Gastrocnemius medialis (tissue), 4 donors: ENCODE measurements at regions not wholly inside any gene's neighbourhood (a gene's known extent, or its start where the extent isn't known, plus 50 kb on each side); places are given as distances from the start of the nearest gene placed in this dataset.

Experiments used
- ATAC-seq, 2 donors: fragments of 150-250 bp; one replicate each; pipeline ENCODE4 v1.9.1; 2016
- DNase-seq, 2 donors: peaks; one replicate each; pipeline ENCODE4 v3.0.0-alpha.2; 2019
- H3K27ac ChIP-seq, 4 donors: fragments of 200-600 bp; sonication (generic); 1 replicate in 1 of 4; 2 replicates in 3 of 4; pipeline ENCODE4 v1.5.1; 2016 to 2018; ENCODE audit warnings: mild to moderate bottlenecking in 2 of 4, moderate library complexity in 1 of 4
- H3K27me3 ChIP-seq, 3 donors: fragments of 200-600 bp; sonication (generic) in 2 of 3; 1 replicate in 1 of 3; 2 replicates in 2 of 3; pipeline versions ENCODE4 v1.5.1 to v1.6.0; 2016 to 2019; ENCODE audit warnings: mild to moderate bottlenecking in 1 of 3, moderate library complexity in 1 of 3
- H3K36me3 ChIP-seq, 2 donors: fragments of 200-600 bp; sonication (generic) in 1 of 2; one replicate each; pipeline ENCODE4 v1.5.1; 2017 to 2018
- H3K4me1 ChIP-seq, 2 donors: fragments of 200-600 bp; sonication (generic) in 1 of 2; one replicate each; pipeline ENCODE4 v1.5.1; 2016 to 2017; ENCODE audit warnings: mild to moderate bottlenecking in 2 of 2
- H3K4me3 ChIP-seq, 4 donors: fragments of 200-600 bp; sonication (generic) in 3 of 4; 1 replicate in 1 of 4; 2 replicates in 3 of 4; pipeline ENCODE4 v1.5.1; 2016 to 2019; ENCODE audit warnings: mild to moderate bottlenecking in 2 of 4
- H3K9me3 ChIP-seq, 3 donors: fragments of 200-600 bp; sonication (generic) in 2 of 3; 1 replicate in 1 of 3; 2 replicates in 2 of 3; pipeline ENCODE4 v1.5.1; 2016 to 2019
- CTCF ChIP-seq, 5 experiments: fragments of 450-650 bp in 3 of 5; fragments of 200-600 bp in 2 of 5; sonication (generic) in 2 of 5; IDR thresholded peaks in 4 of 5; conservative IDR thresholded peaks in 1 of 5; 1 replicate in 4 of 5; 2 replicates in 1 of 5; pipeline ENCODE4 v1.5.1; 2016 to 2019; ENCODE audit warnings: antibody characterized with exemption in 5 of 5, mild to moderate bottlenecking in 3 of 5, moderate library complexity in 3 of 5
- POLR2A ChIP-seq, 2 donors: fragments of 450-650 bp; IDR thresholded peaks; one replicate each; pipeline ENCODE4 v1.6.1; 2017; ENCODE audit warnings: antibody characterized with exemption in 2 of 2, mild to moderate bottlenecking in 2 of 2, moderate library complexity in 2 of 2
- in situ Hi-C, 4 donors: fragments of 200-750 bp; cut with MboI; loops; one replicate each; pipeline versions ENCODE4 v1.15.0 to v1.8.0; 2017; ENCODE audit warnings: low sequenced_read_pairs in 4 of 4
- intact Hi-C: fragments of 100-400 bp; cut with DNase I; formaldehyde crosslinking; loops from one replicate; pipeline ENCODE4 v1.15.1; 2023; ENCODE audit warnings: low total_unique reads

DNA sequence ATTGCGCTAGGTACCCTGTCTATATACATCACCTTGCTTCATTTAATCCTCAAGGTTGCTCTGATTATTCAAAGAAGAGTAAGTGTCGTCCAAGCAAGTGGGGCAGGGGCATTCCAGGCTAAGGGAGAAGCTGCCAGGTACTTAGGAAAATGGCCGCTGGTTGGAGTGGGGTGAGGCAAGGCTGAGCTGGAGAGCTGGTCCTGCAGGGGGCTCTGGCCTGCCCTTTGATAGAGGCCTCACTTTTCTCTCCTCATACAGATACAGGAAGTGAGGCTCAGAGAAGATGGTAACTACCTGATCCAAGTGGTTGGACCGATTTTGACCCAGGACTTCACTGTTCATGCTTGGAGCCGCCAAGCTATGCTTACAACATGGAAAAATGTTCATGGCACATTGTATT is 86.9 kb upstream of the ZBTB40 start:
- Histone ChIP-seq H3K27me3 (peaks cover 0 to 39% (median 8%) of the 10 kb centered on the region in 3 donors), H3K4me1 (no peaks in the 10 kb centered on the region), H3K9me3 (no peaks in the 10 kb centered on the region), H3K27ac (no peak overlapping the region), H3K36me3 (no peaks in the 10 kb centered on the region), H3K4me3 (no peak overlapping the region)
- no peak for TF ChIP-seq POLR2A (IDR thresholded peaks at IDR 0.05)
- TF ChIP-seq CTCF (IDR thresholded peaks at IDR 0.05 in 4 of 5, conservative IDR thresholded peaks at IDR 0.05 in 1 of 5): no peak
- intact Hi-C loops: no loop called here
- in situ Hi-C loops: no loop called here
- no peak for DNase-seq
- no peak for ATAC-seq

DNA sequence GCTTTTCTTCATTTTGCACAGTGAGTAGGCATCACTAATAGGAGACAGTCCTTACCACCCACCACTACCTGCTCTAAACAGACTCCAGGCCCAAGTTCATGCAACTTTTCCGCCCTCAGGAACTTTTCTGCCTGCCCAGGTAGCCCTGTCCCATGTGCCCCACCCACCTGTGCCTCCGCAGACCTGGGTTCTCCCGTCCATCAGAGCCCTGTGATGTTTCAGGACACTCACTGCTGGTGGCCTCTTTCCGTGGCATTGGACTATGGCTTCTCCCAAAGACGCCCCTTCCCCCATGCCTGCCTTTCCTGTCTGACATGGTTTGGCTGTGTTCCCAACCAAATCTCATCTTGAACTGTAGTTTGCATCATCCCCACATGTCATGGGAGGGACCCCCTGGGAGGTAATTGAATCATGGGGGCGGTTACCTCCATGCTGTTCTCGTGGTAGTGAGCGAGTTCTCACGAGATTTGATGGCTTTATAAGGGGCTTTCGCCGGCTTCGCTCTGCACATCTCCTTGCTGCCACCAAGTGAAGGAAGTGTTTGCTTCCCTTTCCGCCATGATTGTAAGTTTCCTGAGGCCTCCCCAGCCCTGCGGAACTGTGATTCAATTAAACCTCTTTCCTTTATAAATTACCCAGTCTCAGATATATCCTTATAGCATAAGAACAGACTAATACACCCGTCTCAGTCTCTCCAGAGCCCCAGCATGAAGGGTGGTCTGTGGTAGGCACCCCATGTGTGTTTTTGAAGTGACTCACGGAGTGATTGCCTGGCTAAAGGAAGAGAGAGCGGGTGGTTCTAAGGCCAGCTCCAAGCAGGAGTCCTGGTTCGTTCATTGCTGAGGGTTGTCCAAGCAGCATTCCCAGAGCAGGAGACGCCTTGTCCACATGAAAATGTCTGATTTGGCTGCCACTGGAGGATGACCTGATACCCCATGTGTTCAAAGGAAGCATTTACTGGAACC is 86.0 kb upstream of the ZBTB40 start:
- peaks cover 2 to 35% (median 5%) of the 10 kb centered on the region in 3 donors for H3K27me3 ChIP-seq
- H3K27ac ChIP-seq: no peak overlapping the region
- no peak overlapping the region for H3K4me3 ChIP-seq
- H3K4me1 ChIP-seq: no peaks in the 10 kb centered on the region
- DNase-seq: no peak
- no peak for ATAC-seq
- no peaks in the 10 kb centered on the region for H3K36me3 ChIP-seq
- H3K9me3 ChIP-seq: no peaks in the 10 kb centered on the region
- TF ChIP-seq CTCF (IDR thresholded peaks at IDR 0.05 in 4 of 5, conservative IDR thresholded peaks at IDR 0.05 in 1 of 5) (no peak), POLR2A (IDR thresholded peaks at IDR 0.05) (no peak)
- in situ Hi-C loops (no loop called here), intact Hi-C loops (no loop called here)

- in situ Hi-C loops: no loop called here
- peaks cover 3 to 33% (median 8%) of the 10 kb centered on the region in 3 donors for H3K27me3 ChIP-seq
Measured at GRCh38 chr1:22366346-22366745, 85.3 kb upstream of the ZBTB40 start.

GRCh38 chr1:22368125-22368524 is 83.5 kb upstream of the ZBTB40 start:
- no peak for DNase-seq
- in situ Hi-C loops (no loop called here), intact Hi-C loops (no loop called here)
- Histone ChIP-seq H3K4me3 (no peak overlapping the region), H3K27me3 (peaks cover 3 to 30% (median 8%) of the 10 kb centered on the region in 3 donors), H3K9me3 (no peaks in the 10 kb centered on the region), H3K36me3 (no peaks in the 10 kb centered on the region), H3K4me1 (no peaks in the 10 kb centered on the region), H3K27ac (no peak overlapping the region)
- no peak for TF ChIP-seq POLR2A (IDR thresholded peaks at IDR 0.05)
- no peak for TF ChIP-seq CTCF (IDR thresholded peaks at IDR 0.05 in 4 of 5, conservative IDR thresholded peaks at IDR 0.05 in 1 of 5)
- ATAC-seq: no peak

More at GRCh38 chr1:22366346-22366745, 85.3 kb upstream of the ZBTB40 start:
- intact Hi-C loops: no loop called here
- Histone ChIP-seq H3K4me1 (no peaks in the 10 kb centered on the region), H3K9me3 (no peaks in the 10 kb centered on the region), H3K36me3 (no peaks in the 10 kb centered on the region), H3K27ac (no peak overlapping the region), H3K4me3 (no peak overlapping the region)
- ATAC-seq (no peak), DNase-seq (no peak)
- no peak for TF ChIP-seq CTCF (IDR thresholded peaks at IDR 0.05 in 4 of 5, conservative IDR thresholded peaks at IDR 0.05 in 1 of 5)
- TF ChIP-seq POLR2A (IDR thresholded peaks at IDR 0.05): no peak
